ENCODE measurements at regions not wholly inside any gene's neighbourhood (a gene's known extent, or its start where the extent isn't known, plus 50 kb on each side); places are given as distances from the start of the nearest gene placed in this dataset.

DNA sequence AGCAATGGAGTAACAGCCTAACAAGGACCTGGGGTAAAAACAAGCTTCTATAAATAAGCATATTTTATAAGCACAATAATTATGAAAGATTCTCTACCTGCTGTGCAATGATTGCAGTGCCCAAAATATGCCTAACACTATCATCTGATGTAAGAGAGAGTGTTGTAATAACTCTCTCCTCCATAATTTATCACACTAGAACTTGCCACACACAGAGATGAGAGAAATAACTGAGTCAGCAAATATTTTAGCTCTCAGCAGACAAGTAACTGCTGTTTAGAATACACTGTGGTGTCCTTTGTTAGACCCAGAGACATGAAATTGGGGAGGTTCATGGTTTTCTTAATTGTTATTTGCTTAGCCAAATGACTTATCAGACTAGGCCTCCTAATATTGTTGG lies 105.3 kb upstream of the ACP3 start:
- no peaks in the 10 kb centered on the region for H3K79me2 ChIP-seq (replicated peaks; ENCODE audit: insufficient read depth, low read length)
- H3K27ac ChIP-seq (ENCODE audit: low read length): no peak overlapping the region
- H3K9me2 ChIP-seq (ENCODE audit: insufficient read depth, low read length): no peaks in the 10 kb centered on the region
- no peak overlapping the region for H3K4me3 ChIP-seq (ENCODE audit: low read length)
- H3K9ac ChIP-seq (ENCODE audit: low read length): no peak overlapping the region
- H3K4me2 ChIP-seq (ENCODE audit: low read length): no peak overlapping the region
- no peaks in the 10 kb centered on the region for H4K20me1 ChIP-seq (ENCODE audit: insufficient read depth)
- no peaks in the 10 kb centered on the region for H3F3A ChIP-seq (ENCODE audit: insufficient read depth, low read length, poor library complexity, severe bottlenecking)
- H3K36me3 ChIP-seq (ENCODE audit: insufficient read depth, low read length): no peaks in the 10 kb centered on the region
- H3K9me3 ChIP-seq (ENCODE audit: low read length): no peaks in the 10 kb centered on the region
- no peaks in the 10 kb centered on the region for H3K27me3 ChIP-seq (ENCODE audit: insufficient read depth, low read depth, low read length)
- TF ChIP-seq EP300 (conservative IDR thresholded peaks at IDR 0.05; ENCODE audit: poor library complexity, severe bottlenecking): no peak
- TF ChIP-seq, protein P1, sequence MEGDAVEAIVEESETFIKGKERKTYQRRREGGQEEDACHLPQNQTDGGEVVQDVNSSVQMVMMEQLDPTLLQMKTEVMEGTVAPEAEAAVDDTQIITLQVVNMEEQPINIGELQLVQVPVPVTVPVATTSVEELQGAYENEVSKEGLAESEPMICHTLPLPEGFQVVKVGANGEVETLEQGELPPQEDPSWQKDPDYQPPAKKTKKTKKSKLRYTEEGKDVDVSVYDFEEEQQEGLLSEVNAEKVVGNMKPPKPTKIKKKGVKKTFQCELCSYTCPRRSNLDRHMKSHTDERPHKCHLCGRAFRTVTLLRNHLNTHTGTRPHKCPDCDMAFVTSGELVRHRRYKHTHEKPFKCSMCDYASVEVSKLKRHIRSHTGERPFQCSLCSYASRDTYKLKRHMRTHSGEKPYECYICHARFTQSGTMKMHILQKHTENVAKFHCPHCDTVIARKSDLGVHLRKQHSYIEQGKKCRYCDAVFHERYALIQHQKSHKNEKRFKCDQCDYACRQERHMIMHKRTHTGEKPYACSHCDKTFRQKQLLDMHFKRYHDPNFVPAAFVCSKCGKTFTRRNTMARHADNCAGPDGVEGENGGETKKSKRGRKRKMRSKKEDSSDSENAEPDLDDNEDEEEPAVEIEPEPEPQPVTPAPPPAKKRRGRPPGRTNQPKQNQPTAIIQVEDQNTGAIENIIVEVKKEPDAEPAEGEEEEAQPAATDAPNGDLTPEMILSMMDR (IDR thresholded peaks at IDR 0.05; ENCODE audit: poor library complexity, severe bottlenecking): no peak
- no peak for TF ChIP-seq TAF1 (IDR thresholded peaks at IDR 0.05; ENCODE audit: low read depth)
- no peak for TF ChIP-seq RAD21 (conservative IDR thresholded peaks at IDR 0.05)
- no peak for TF ChIP-seq MXI1 (conservative IDR thresholded peaks at IDR 0.05; ENCODE audit: poor library complexity, severe bottlenecking)
- TF ChIP-seq, protein P2, sequence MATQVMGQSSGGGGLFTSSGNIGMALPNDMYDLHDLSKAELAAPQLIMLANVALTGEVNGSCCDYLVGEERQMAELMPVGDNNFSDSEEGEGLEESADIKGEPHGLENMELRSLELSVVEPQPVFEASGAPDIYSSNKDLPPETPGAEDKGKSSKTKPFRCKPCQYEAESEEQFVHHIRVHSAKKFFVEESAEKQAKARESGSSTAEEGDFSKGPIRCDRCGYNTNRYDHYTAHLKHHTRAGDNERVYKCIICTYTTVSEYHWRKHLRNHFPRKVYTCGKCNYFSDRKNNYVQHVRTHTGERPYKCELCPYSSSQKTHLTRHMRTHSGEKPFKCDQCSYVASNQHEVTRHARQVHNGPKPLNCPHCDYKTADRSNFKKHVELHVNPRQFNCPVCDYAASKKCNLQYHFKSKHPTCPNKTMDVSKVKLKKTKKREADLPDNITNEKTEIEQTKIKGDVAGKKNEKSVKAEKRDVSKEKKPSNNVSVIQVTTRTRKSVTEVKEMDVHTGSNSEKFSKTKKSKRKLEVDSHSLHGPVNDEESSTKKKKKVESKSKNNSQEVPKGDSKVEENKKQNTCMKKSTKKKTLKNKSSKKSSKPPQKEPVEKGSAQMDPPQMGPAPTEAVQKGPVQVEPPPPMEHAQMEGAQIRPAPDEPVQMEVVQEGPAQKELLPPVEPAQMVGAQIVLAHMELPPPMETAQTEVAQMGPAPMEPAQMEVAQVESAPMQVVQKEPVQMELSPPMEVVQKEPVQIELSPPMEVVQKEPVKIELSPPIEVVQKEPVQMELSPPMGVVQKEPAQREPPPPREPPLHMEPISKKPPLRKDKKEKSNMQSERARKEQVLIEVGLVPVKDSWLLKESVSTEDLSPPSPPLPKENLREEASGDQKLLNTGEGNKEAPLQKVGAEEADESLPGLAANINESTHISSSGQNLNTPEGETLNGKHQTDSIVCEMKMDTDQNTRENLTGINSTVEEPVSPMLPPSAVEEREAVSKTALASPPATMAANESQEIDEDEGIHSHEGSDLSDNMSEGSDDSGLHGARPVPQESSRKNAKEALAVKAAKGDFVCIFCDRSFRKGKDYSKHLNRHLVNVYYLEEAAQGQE (IDR thresholded peaks at IDR 0.05; ENCODE audit: borderline replicate concordance): no peak
- no peak for TF ChIP-seq SMC3 (conservative IDR thresholded peaks at IDR 0.05; ENCODE audit: poor library complexity)
- no peak overlapping the region for H2AFZ ChIP-seq (ENCODE audit: low read depth, low read length)

DNA sequence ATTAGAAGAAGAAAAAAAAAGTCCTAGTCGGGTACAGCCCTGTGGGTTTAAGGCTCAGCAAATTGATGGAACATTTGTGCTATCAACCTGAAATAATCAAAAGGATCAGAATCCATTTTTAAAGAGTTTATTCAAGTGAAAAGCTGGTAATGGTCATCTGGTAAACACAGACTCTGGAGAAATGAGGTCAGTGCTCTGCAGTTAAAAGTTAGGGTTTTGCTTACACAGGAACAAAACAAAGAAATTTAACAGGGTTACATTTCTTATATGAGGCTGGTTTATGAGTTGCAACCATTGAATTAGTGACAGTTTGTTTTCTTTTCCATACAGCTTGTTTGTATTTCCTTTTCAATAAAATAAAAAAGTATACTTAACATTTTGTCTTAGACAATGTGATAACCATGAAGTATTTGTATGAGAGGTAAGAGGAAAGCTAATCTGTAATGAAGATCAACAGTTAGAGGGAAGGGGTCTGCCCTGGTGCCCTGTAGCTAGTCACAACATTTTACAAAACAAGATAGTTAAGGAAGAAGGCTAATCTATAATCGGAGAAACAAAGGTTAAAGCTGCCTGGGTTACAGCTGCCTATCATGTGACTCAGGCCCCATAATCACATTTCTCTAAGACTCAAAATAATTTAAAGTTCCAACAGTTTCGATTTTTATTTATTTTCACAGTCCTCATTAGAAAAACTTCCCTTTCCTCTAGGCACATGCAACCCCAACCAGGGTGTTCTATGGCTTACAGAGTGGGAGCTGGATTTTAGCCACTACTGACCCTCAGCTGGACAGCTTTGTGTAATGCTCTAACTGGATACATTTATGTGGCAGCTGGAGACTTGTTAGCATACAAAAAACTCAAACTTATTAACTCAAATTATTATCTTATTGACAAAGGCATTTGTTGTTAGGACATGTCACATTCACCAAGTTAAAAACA lies 98.1 kb upstream of the ACP3 start:
- H3K27ac ChIP-seq (ENCODE audit: low read length): no peak overlapping the region
- no peak for TF ChIP-seq RAD21 (conservative IDR thresholded peaks at IDR 0.05)
- no peak overlapping the region for H2AFZ ChIP-seq (ENCODE audit: low read depth, low read length)
- H4K20me1 ChIP-seq (ENCODE audit: insufficient read depth): no peaks in the 10 kb centered on the region
- H3K4me3 ChIP-seq (ENCODE audit: low read length): no peak overlapping the region
- H3K9me2 ChIP-seq (ENCODE audit: insufficient read depth, low read length): no peaks in the 10 kb centered on the region
- no peak overlapping the region for H3K4me2 ChIP-seq (ENCODE audit: low read length)
- H3F3A ChIP-seq (ENCODE audit: insufficient read depth, low read length, poor library complexity, severe bottlenecking): no peaks in the 10 kb centered on the region
- H3K9me3 ChIP-seq (ENCODE audit: low read length): no peaks in the 10 kb centered on the region
- no peak overlapping the region for H3K9ac ChIP-seq (ENCODE audit: low read length)
- no peaks in the 10 kb centered on the region for H3K79me2 ChIP-seq (replicated peaks; ENCODE audit: insufficient read depth, low read length)
- no peaks in the 10 kb centered on the region for H3K36me3 ChIP-seq (ENCODE audit: insufficient read depth, low read length)
- no peaks in the 10 kb centered on the region for H3K27me3 ChIP-seq (ENCODE audit: insufficient read depth, low read depth, low read length)

DNA sequence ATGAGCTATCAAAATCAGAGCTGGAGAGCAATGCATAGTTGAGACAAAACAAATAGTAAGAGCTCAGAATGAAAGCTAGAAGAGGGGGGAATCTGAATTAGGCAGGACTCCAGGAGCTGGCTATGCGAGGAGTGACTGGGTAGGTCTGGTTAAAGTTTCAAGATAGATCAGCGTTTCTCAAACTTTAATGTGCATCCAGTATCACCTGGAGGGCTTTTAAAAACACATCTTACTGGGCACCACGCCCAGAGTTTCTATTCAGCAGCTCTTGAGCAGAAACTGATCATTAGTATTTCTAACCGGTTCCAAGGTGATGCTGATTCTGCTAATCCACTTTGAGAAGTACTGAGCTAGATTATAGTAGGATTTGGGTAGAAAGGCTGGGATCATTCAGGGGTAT lies 96.2 kb upstream of the ACP3 start:
- Histone ChIP-seq H3K9ac (ENCODE audit: low read length) (no peak overlapping the region), H3K36me3 (ENCODE audit: insufficient read depth, low read length) (no peaks in the 10 kb centered on the region), H4K20me1 (ENCODE audit: insufficient read depth) (no peaks in the 10 kb centered on the region), H3K4me2 (ENCODE audit: low read length) (no peak overlapping the region), H2AFZ (ENCODE audit: low read depth, low read length) (no peak overlapping the region), H3K9me3 (ENCODE audit: low read length) (no peaks in the 10 kb centered on the region), H3K27ac (ENCODE audit: low read length) (no peak overlapping the region), H3K4me3 (ENCODE audit: low read length) (no peak overlapping the region), H3K27me3 (ENCODE audit: insufficient read depth, low read depth, low read length) (no peaks in the 10 kb centered on the region), H3K9me2 (ENCODE audit: insufficient read depth, low read length) (no peaks in the 10 kb centered on the region), H3K79me2 (replicated peaks; ENCODE audit: insufficient read depth, low read length) (no peaks in the 10 kb centered on the region), H3F3A (ENCODE audit: insufficient read depth, low read length, poor library complexity, severe bottlenecking) (no peaks in the 10 kb centered on the region)
- TF ChIP-seq TAF1 (IDR thresholded peaks at IDR 0.05; ENCODE audit: low read depth): no peak
- no peak for TF ChIP-seq RAD21 (conservative IDR thresholded peaks at IDR 0.05)
- TF ChIP-seq, protein P1 (IDR thresholded peaks at IDR 0.05; ENCODE audit: poor library complexity, severe bottlenecking): no peak
- TF ChIP-seq SMC3 (conservative IDR thresholded peaks at IDR 0.05; ENCODE audit: poor library complexity): no peak
- no peak for TF ChIP-seq MXI1 (conservative IDR thresholded peaks at IDR 0.05; ENCODE audit: poor library complexity, severe bottlenecking)

All from neural cell (in vitro differentiated cells).